Endothelial cell (in vitro differentiated cells): ENCODE measurements at regions not wholly inside any gene's neighbourhood (a gene's known extent, or its start where the extent isn't known, plus 50 kb on each side); places are given as distances from the start of the nearest gene placed in this dataset.

Experiments
- DNase-seq: peaks from one replicate; pipeline ENCODE4 v3.0.0; 2021; ENCODE audit warnings: low spot score
- H3K27ac Mint-ChIP-seq: one replicate; pipeline ENCODE4 v1.8.0; 2021; ENCODE audit warnings: mixed read lengths, inconsistent platforms; ENCODE audit not compliant: unreplicated experiment
- H3K27me3 Mint-ChIP-seq: one replicate; pipeline ENCODE4 v1.8.0; 2021; ENCODE audit warnings: mild to moderate bottlenecking, moderate library complexity, mixed read lengths, inconsistent platforms; ENCODE audit not compliant: unreplicated experiment
- H3K36me3 Mint-ChIP-seq: one replicate; pipeline ENCODE4 v1.8.0; 2021; ENCODE audit warnings: mild to moderate bottlenecking, low read depth, mixed read lengths, inconsistent platforms; ENCODE audit not compliant: unreplicated experiment
- H3K4me1 Mint-ChIP-seq: one replicate; pipeline ENCODE4 v1.8.0; 2021; ENCODE audit warnings: mild to moderate bottlenecking, mixed read lengths, inconsistent platforms; ENCODE audit not compliant: unreplicated experiment
- H3K4me3 Mint-ChIP-seq: one replicate; pipeline ENCODE4 v1.8.0; 2021; ENCODE audit warnings: mild to moderate bottlenecking, mixed read lengths, inconsistent platforms; ENCODE audit not compliant: unreplicated experiment
- H3K9me3 Mint-ChIP-seq: one replicate; pipeline ENCODE4 v1.8.0; 2021; ENCODE audit warnings: mixed read lengths, inconsistent platforms; ENCODE audit not compliant: unreplicated experiment
- CTCF ChIP-seq: fragments of 200-600 bp; sonication (generic); IDR thresholded peaks from one replicate; pipeline ENCODE4 v1.5.0; 2021; ENCODE audit warnings: antibody characterized with exemption; ENCODE audit not compliant: unreplicated experiment

GRCh38 chr18:54690198-54690597 lies 99.2 kb downstream of the DYNAP start:
- Mint-ChIP-seq H3K36me3 (no peaks in the 10 kb centered on the region), H3K27me3 (no peaks in the 10 kb centered on the region), H3K27ac (no peak overlapping the region), H3K4me3 (no peak overlapping the region), H3K4me1 (no peaks in the 10 kb centered on the region), H3K9me3 (no peaks in the 10 kb centered on the region)
- DNase-seq = no peak
- no peak for TF ChIP-seq CTCF

- Mint-ChIP-seq H3K36me3 (no peaks in the 10 kb centered on the region), H3K27ac (no peak overlapping the region), H3K4me1 (no peaks in the 10 kb centered on the region), H3K9me3 (no peaks in the 10 kb centered on the region), H3K27me3 (no peaks in the 10 kb centered on the region), H3K4me3 (no peak overlapping the region)
- no peak for DNase-seq
- no peak for TF ChIP-seq CTCF
Observed at GRCh38 chr18:54692463-54692862, 101.4 kb downstream of the DYNAP start.

- no peaks in the 10 kb centered on the region for H3K9me3 Mint-ChIP-seq
- no peaks in the 10 kb centered on the region for H3K27me3 Mint-ChIP-seq
- no peak overlapping the region for H3K4me3 Mint-ChIP-seq
- no peaks in the 10 kb centered on the region for H3K4me1 Mint-ChIP-seq
- no peak for DNase-seq
- H3K36me3 Mint-ChIP-seq = no peaks in the 10 kb centered on the region
- no peak overlapping the region for H3K27ac Mint-ChIP-seq
- no peak for TF ChIP-seq CTCF
Observed at GRCh38 chr18:54696616-54697293, 105.7 kb downstream of the DYNAP start.

GRCh38 chr18:54700580-54700979 lies 109.5 kb downstream of the DYNAP start:
- DNase-seq = no peak
- H3K27me3 Mint-ChIP-seq = no peaks in the 10 kb centered on the region
- H3K9me3 Mint-ChIP-seq = no peaks in the 10 kb centered on the region
- no peaks in the 10 kb centered on the region for H3K36me3 Mint-ChIP-seq
- no peak for TF ChIP-seq CTCF
- H3K27ac Mint-ChIP-seq = no peak overlapping the region
- no peaks in the 10 kb centered on the region for H3K4me1 Mint-ChIP-seq
- H3K4me3 Mint-ChIP-seq = no peak overlapping the region

- no peak for DNase-seq
- H3K4me3 Mint-ChIP-seq = no peak overlapping the region
- no peaks in the 10 kb centered on the region for H3K9me3 Mint-ChIP-seq
- no peaks in the 10 kb centered on the region for H3K36me3 Mint-ChIP-seq
- no peaks in the 10 kb centered on the region for H3K4me1 Mint-ChIP-seq
- no peak overlapping the region for H3K27ac Mint-ChIP-seq
- H3K27me3 Mint-ChIP-seq = no peaks in the 10 kb centered on the region
- TF ChIP-seq CTCF = no peak
Observed at GRCh38 chr18:54702686-54703085, 111.6 kb downstream of the DYNAP start.
